ENCODE measurements at regions not wholly inside any gene's neighbourhood (a gene's known extent, or its start where the extent isn't known, plus 50 kb on each side); places are given as distances from the start of the nearest gene placed in this dataset.

GRCh38 chr1:105565006-105565405 lies 1491.5 kb upstream of the PRMT6 start:
- DNase-seq (no peak), ATAC-seq (ENCODE audit: insufficient read depth, low read depth) (no peak)
- no peaks in the 10 kb centered on the region for H3K4me1 ChIP-seq (ENCODE audit: insufficient read depth, low read length)
- no peak overlapping the region for H3K9ac ChIP-seq (ENCODE audit: low read depth, low read length)
- H3K79me2 ChIP-seq (ENCODE audit: insufficient read depth, low read length) = no peaks in the 10 kb centered on the region
- no peaks in the 10 kb centered on the region for H3K9me3 ChIP-seq (ENCODE audit: insufficient read depth, low read length, severe bottlenecking)
- TF ChIP-seq EZH2 (IDR thresholded peaks at IDR 0.05; ENCODE audit: borderline replicate concordance, low read depth, low read length, severe bottlenecking) (no peak), CTCF (IDR thresholded peaks at IDR 0.05; ENCODE audit: borderline replicate concordance, extremely low read depth, low read length, poor library complexity, severe bottlenecking) (no peak)
- H3K36me3 ChIP-seq (ENCODE audit: insufficient read depth, low read length) = no peaks in the 10 kb centered on the region
- H3K27me3 ChIP-seq (ENCODE audit: insufficient read depth, low read length, poor library complexity) = no peaks in the 10 kb centered on the region
- H3K4me2 ChIP-seq (ENCODE audit: insufficient read depth, low read length) = no peak overlapping the region
- no peaks in the 10 kb centered on the region for H4K20me1 ChIP-seq (ENCODE audit: insufficient read depth, low read length)
- H2AFZ ChIP-seq (ENCODE audit: low read depth, low read length) = no peak overlapping the region
- no peak overlapping the region for H3K27ac ChIP-seq (ENCODE audit: low read length)
- no peak overlapping the region for H3K4me3 ChIP-seq (ENCODE audit: low read depth in 1 of 2, low read length in 2 of 2)

DNA sequence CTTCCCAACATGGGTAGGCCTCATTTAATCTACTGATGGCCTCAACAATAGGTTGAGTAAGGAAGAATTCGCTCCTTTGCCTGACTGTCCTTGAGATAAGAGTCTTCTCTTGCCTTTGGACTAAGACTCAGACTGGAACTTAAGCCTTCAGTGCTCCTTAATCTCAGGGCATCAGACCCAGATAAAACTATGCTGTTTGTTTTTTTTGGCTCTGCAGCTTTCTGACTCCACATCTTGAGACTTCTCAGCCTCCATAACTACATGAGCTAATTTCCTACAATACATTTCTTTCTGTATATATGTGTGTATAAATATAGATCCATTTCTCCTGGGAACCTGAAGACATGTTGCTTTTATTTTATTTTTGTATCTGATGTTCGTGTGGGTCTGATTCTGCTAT lies 1470.7 kb upstream of the PRMT6 start:
- Histone ChIP-seq H3K27ac (ENCODE audit: low read length) (no peak overlapping the region), H3K36me3 (ENCODE audit: insufficient read depth, low read length) (no peaks in the 10 kb centered on the region), H3K4me2 (ENCODE audit: insufficient read depth, low read length) (no peak overlapping the region), H4K20me1 (ENCODE audit: insufficient read depth, low read length) (no peaks in the 10 kb centered on the region), H3K4me3 (ENCODE audit: low read depth in 1 of 2, low read length in 2 of 2) (no peak overlapping the region), H3K79me2 (ENCODE audit: insufficient read depth, low read length) (no peaks in the 10 kb centered on the region), H3K4me1 (ENCODE audit: insufficient read depth, low read length) (no peaks in the 10 kb centered on the region), H3K9me3 (ENCODE audit: insufficient read depth, low read length, severe bottlenecking) (no peaks in the 10 kb centered on the region), H2AFZ (ENCODE audit: low read depth, low read length) (no peak overlapping the region), H3K27me3 (ENCODE audit: insufficient read depth, low read length, poor library complexity) (no peaks in the 10 kb centered on the region), H3K9ac (ENCODE audit: low read depth, low read length) (no peak overlapping the region)
- TF ChIP-seq CTCF (IDR thresholded peaks at IDR 0.05; ENCODE audit: borderline replicate concordance, extremely low read depth, low read length, poor library complexity, severe bottlenecking) = no peak
- TF ChIP-seq EZH2 (IDR thresholded peaks at IDR 0.05; ENCODE audit: borderline replicate concordance, low read depth, low read length, severe bottlenecking) = no peak
- DNase-seq (no peak), ATAC-seq (ENCODE audit: insufficient read depth, low read depth) (no peak)

DNA sequence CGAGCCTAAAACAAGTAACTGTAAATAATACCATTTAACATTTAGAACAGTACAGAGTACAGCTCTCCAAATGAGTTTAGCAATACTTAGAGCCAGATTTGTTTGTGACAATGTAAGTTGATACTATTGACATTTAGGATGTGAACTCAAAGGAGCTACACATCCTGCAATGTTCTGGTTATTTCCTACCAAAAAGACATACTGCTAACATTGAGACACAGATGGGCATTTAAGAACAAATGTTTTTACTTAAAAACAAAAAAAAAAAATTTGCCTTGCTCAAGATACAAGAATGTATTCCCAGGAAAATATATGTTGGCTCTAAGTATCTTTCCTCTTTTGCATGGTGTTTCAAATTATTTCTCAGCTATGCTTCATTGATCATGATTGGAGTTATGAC lies 1464.8 kb upstream of the PRMT6 start:
- Histone ChIP-seq H3K36me3 (ENCODE audit: insufficient read depth, low read length) (no peaks in the 10 kb centered on the region), H3K4me3 (ENCODE audit: low read depth in 1 of 2, low read length in 2 of 2) (no peak overlapping the region), H3K79me2 (ENCODE audit: insufficient read depth, low read length) (no peaks in the 10 kb centered on the region), H3K4me1 (ENCODE audit: insufficient read depth, low read length) (no peaks in the 10 kb centered on the region), H3K9ac (ENCODE audit: low read depth, low read length) (no peak overlapping the region), H2AFZ (ENCODE audit: low read depth, low read length) (no peak overlapping the region), H3K27ac (ENCODE audit: low read length) (no peak overlapping the region), H3K4me2 (ENCODE audit: insufficient read depth, low read length) (no peak overlapping the region), H4K20me1 (ENCODE audit: insufficient read depth, low read length) (no peaks in the 10 kb centered on the region), H3K27me3 (ENCODE audit: insufficient read depth, low read length, poor library complexity) (no peaks in the 10 kb centered on the region), H3K9me3 (ENCODE audit: insufficient read depth, low read length, severe bottlenecking) (no peaks in the 10 kb centered on the region)
- ATAC-seq (ENCODE audit: insufficient read depth, low read depth) (no peak), DNase-seq (no peak)
- TF ChIP-seq EZH2 (IDR thresholded peaks at IDR 0.05; ENCODE audit: borderline replicate concordance, low read depth, low read length, severe bottlenecking) (no peak), CTCF (IDR thresholded peaks at IDR 0.05; ENCODE audit: borderline replicate concordance, extremely low read depth, low read length, poor library complexity, severe bottlenecking) (no peak)

DNA sequence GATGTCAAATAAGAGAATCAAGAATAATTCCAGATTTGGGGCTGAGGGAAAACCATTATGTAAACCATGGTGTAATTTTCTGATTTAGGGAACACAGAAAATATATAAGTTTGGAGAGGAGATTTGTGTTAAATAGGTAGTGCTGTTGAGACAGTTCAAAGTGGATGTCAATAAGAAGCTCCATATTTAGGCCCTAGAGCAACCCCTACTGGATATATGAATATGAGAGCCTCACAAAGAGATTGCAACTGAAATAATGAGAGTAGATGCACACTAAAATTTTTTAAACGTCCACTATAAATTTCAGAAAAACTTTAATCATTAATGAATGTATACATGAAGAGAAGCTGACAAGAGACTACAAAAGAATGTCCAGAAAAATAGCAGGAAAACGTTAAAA lies 1447.8 kb upstream of the PRMT6 start:
- H3K27me3 ChIP-seq (ENCODE audit: insufficient read depth, low read length, poor library complexity) = no peaks in the 10 kb centered on the region
- H3K4me2 ChIP-seq (ENCODE audit: insufficient read depth, low read length) = no peak overlapping the region
- no peaks in the 10 kb centered on the region for H3K36me3 ChIP-seq (ENCODE audit: insufficient read depth, low read length)
- no peaks in the 10 kb centered on the region for H3K9me3 ChIP-seq (ENCODE audit: insufficient read depth, low read length, severe bottlenecking)
- H3K79me2 ChIP-seq (ENCODE audit: insufficient read depth, low read length) = no peaks in the 10 kb centered on the region
- H3K4me3 ChIP-seq (ENCODE audit: low read depth in 1 of 2, low read length in 2 of 2) = no peak overlapping the region
- no peaks in the 10 kb centered on the region for H4K20me1 ChIP-seq (ENCODE audit: insufficient read depth, low read length)
- TF ChIP-seq EZH2 (IDR thresholded peaks at IDR 0.05; ENCODE audit: borderline replicate concordance, low read depth, low read length, severe bottlenecking) (no peak), CTCF (IDR thresholded peaks at IDR 0.05; ENCODE audit: borderline replicate concordance, extremely low read depth, low read length, poor library complexity, severe bottlenecking) (peak; percentile 29)
- no peak for ATAC-seq (ENCODE audit: insufficient read depth, low read depth)
- no peaks in the 10 kb centered on the region for H3K4me1 ChIP-seq (ENCODE audit: insufficient read depth, low read length)
- H3K9ac ChIP-seq (ENCODE audit: low read depth, low read length) = no peak overlapping the region
- no peak overlapping the region for H2AFZ ChIP-seq (ENCODE audit: low read depth, low read length)
- DNase-seq = no peak
- no peak overlapping the region for H3K27ac ChIP-seq (ENCODE audit: low read length)
